Right kidney (tissue), 1 donor: ENCODE measurements at regions not wholly inside any gene's neighbourhood (a gene's known extent, or its start where the extent isn't known, plus 50 kb on each side); places are given as distances from the start of the nearest gene placed in this dataset.

ENCODE experiments used
- DNase-seq: peaks from one replicate; pipeline ENCODE4 v3.0.0-alpha.2; 2016

DNA sequence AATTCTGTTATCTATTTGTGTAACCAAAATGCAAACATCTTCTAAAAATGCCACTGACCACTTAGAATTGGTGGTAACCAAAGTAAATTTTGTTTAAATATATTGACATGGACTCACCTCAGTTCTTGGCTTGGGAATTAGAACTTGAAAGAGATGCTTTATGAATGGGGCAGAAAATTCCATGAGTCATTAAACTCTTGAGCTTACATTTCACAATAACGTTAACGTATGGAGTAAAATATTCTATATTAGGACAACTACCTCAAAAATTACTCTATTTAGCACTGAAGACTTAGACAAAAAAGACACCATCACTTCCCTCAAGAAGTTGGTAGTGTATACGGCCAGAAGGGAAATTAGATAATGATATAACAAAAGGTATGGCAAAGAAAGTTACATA, 752.2 kb upstream of the MARCKS start:
- no peak for DNase-seq

DNA sequence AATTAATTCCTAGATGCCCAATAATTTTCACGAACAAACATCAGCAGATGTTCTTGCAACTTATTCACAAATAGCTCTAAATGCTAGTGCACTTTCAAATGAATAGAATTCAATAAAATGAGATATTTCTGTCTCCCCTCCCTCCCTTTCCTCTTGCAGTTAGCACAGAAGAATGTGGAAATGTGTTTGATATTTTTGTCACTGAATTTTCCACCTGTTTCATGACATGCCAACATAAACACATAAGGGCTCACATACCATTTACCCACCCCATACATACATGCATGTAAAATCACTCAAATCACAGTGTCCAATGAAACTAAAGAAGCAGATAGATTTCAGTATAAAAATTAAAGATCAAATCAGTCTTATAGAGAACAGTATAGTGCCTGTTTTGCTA, 746.9 kb upstream of the MARCKS start:
- no peak for DNase-seq

DNA sequence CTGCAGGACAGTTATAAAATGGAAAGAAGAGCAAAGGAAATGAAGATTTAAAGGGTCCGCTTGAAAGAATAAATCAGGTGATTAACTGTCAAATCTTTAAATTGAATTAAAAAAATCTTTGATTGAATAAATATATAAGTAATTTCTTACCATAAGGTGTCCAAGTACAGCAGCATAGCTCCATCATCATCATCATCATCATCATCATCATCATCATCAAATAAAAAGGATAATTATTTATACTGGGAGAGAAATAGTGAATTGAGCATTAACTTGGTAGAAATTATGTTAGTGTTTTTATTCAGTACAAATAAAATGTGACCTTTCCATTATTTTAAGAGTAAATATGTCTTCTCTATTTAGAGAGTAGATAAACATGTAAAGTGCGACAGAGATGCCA, 745.6 kb upstream of the MARCKS start:
- DNase-seq, result no peak

DNA sequence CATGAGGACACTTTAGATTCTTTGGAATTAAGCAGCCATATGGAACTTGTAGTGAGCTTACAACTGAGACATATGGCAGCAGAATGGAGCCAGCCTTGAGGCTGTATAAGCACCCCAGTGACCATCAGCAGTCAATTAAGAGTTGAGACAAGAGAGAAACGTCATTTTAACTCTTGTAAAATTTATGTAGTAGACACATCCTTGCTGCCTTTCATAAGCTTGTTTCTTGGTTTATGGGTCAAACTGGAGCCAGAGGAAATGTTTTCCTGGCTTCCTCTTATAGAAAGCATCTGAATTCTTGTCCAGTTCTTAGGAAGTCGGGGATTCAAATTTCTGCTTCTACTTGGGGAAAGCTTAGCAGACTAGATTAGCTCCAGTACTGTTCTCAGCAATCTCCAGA, 745.1 kb upstream of the MARCKS start:
- no peak for DNase-seq

DNA sequence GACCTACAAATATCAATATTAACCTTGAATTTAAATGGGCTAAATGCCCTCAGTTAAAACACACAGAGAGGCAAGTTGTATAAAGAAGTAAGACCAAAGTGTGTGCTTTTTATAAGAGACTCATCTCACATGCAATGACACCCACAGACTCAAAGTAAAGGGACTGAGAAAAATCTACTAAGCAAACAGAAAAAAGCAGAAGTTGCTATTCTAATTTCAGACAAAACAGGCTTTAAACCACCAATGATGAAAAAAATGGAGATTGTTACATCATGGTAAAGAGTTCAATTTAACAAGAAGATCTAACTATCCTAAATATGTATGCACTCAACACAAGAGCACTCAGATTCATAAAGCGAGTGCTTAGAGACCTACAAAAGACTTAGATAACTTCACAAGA, 741.9 kb upstream of the MARCKS start:
- DNase-seq, result no peak

DNA sequence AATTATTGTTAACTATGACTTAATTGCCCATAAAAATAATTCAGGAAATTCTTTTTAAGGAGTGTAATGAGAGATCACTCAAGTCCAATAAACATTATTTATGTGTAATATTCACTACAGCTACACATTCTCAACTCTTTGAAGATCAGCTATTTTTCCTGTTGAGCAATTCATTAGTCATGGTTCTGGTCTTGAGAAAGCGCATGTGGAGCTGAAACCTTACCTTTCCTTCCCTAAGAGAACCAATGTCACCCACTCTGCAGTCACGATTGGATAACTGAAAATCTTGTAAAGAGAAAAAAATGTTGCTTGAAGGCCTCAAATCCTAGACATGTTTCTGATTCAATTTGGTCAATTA, 736.9 kb upstream of the MARCKS start:
- no peak for DNase-seq

DNA sequence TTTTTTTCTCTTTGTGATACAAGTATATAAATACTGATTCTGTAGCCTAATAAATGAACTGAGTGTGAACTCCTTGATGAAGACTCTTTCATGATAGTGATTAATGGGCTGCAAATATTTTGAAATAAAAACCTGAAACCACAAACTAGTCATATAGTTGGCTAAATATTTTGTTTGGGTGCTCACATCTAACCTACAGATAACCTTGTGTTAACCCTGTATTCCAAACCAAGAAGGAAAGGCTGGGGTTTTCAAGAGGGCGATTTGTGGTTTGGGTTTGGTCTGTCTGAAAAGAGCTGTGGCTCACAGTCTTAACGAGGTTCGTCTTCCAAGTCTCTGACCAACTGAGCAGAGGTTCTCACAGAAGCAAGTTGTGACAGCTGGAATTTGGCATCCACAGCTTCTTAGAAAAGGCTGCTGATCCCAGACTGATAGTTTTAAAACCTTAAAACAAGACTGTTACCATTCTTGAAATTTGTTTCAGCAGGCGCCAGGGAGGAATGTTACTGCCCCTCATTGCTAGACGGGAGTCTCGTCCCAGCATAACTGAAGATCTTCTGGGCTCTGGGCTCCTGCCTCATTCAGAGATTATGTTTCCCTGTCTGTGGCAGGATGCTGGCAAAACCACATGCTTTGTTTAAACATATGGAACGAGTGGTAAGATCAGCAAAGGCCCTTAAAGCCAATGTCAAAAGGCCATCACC, 736.4 kb upstream of the MARCKS start:
- DNase-seq, result peak; percentile 46

DNA sequence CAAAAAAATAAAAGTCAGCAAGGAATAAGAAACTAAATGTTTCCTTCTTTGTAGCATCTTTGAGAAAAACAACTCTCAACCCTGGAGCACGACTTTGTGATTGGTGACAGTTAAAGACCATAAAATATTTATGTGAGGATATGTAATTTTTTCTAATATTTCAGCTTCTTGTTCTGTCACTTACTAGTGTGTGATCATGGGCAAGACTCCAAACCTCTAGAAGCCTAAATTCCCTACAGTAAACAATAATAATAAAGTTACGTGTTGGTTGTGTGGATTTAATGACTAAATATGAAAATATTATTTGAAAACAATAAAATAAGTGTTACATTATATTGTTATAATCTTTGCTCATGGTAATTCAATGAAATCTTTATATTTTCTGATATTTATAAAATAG, 735.6 kb upstream of the MARCKS start:
- DNase-seq, result no peak

DNA sequence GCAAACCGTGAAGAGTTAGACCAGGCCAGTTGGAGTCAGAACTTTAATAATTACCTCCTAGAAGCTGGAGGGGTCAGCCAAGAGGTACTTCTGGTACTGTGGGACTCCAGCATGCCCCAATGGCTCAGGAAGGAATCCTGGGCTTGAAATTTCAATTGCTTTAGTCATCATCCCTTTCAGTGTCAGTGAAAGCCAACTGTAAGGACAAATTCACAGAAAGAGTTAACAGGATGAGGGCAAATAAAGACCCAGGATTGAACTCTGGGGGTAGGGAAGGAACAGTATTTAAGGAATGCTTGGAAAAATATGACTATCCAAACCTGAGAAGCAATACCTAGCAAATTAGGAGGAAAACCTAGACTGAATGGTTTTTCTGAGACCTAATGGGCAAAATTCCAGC, 735.1 kb upstream of the MARCKS start:
- no peak for DNase-seq

DNA sequence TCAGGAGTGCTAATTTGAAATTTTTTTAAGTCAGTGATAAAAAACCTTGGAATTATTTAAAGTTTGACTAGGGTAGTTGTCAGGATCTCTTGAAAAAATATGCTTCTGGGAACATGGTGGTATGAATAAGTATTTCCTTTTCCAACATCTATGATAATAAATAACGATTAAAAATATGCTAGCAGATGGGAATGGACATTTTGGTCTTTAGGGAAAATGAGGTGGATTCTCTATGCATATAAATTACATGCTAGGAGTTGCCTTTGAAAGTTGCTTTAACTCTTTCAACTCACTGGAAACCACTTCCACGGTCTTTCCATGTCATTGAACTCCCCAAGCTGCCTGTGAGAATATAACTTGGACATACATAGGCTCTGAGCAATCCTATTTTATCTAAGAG, 731.5 kb upstream of the MARCKS start:
- DNase-seq, result no peak

DNA sequence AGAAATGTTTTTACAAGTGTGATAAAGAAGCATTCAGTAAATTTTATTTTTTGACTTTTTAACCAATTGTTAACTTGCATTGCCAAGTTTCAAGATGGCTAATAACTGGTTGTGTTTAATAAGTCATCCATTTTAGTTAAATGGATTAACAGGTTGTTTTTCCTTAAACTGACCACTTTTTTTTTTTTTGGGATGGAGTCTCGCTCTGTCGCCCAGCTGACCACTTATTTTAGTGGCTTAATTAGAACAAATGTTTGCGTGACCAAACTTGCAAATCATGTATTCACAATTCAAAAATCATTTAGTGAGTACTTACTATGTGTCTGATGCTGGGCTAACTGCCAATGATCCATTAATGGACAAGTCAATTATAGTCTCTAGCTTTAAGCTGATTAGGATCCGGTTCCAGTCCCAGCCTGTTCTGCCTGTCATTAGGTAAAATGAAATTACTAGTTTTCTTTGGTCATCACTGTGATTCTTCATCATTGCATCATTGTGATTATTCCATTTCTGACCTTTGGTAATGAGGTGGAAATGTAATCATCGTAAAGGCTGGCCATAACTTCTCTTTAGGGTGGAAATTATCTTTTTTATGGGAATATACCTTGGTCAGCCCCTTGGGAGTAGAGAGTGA, 729.2 kb upstream of the MARCKS start:
- DNase-seq, result no peak

DNA sequence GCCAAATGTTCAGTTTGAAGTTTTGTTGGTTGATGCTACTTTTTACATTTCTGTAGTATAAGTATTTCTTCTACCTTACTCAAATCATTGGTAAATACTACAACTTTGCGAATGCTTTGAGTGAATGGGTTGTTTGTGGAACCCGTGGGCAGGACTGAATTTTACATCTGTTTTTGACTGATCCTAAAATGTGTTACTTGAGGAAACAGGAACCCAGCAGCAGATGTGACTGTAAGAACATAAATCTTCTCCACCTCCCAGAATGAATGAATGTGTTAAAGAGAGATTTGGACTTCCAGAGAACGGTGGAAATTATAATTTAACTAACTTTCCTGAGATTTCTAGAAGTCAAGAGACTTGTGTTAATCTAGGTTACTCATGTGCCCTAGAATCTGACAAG, 728.5 kb upstream of the MARCKS start:
- DNase-seq, result no peak

DNA sequence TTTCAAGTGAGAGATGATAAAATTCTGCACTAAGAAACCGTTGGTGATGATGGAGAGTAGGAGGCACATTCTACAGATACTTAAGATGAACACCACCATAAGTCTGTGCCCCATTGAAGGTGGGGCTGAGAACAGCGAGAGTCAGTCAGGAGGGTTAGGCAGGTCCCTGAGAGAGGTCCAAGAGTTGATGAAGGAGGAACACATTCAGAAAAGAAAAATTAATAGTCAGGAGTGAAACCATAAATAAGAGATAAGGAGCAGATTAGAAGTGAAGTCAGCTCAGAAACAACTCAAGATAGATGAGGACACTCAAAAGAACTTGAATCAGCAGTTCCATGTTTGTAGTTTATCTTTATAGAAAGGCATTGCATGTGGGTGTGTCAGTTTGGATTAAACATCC, 727.2 kb upstream of the MARCKS start:
- DNase-seq, result no peak

DNA sequence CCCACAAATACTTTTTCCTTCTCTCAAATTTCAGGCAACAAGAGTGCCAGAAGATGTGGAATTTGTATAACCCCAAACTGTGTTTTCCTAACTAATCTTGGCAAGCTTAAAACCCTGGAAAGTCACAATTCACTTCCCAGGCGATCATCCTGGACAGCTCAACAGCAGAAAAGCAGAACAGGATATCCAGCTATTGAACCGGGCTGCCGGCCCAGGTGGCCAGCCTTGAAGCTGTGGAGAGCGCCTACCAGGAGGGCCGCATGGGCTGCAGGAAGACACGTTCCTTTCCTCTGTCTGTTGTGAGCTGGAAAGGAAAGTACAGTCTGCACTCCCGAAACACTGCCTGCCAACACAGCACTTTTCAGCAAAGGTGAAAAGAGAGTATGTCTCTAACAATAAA, 719.7 kb upstream of the MARCKS start:
- DNase-seq, result peak; percentile 37

DNA sequence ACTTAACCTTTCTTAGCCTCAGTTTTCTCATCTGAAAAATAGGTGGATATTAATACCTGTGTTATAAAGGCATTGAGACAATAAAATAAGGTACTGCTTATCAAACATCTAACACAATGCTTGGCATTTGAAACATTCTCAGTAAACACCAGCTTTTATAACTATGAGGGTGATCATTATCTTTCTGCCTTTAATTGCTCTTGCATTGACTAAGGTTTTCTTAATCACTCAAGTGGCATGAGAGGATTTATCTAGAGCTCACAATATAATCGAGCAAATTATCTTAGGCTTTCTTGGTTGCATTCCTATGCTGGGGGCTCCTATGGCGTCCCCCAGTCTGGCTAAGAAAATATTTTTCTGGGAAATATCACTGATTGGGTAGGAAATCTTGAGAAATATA, 716.4 kb upstream of the MARCKS start:
- DNase-seq, result no peak

DNA sequence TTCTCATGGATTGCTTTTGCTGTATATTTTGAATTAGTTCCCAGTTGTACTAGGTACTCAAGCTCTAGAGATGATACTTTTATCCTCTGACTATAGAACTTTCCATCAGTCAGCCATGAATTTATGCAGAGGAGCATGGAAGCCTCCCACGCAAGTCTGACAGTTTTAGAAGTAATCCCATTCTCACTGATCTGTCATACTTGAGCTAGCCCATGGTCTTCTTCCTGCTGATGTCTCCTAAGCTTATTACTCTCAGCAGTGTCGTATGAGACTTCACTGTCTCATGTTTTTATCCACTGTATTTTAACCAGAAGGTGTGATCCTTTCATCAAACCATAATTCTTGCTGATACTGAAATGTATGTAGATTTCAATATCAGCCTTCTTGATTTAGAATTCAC, 715.2 kb upstream of the MARCKS start:
- DNase-seq, result no peak

DNA sequence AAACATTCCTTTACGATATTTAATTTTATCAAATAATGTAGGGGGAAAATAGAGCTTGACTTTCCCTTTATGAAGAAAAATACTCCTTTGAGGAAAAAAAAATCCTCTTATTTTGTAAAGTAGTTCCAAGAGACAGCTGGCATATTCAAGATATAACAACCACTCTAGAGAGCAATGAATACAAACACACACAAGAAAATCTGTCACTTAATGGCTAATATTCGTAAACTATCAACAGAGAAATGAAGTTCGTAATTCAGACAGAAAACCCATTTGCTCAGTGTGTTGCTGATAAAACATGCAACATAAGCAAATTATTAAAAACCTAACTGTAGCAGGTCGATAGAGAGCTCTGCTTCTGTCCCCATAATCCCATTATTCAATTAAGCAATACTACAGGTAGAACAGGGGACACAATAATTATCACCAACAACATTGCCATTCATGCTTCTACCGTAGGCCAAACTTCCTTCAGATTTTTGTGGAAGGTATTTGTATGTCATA, 714.4 kb upstream of the MARCKS start:
- no peak for DNase-seq

DNA sequence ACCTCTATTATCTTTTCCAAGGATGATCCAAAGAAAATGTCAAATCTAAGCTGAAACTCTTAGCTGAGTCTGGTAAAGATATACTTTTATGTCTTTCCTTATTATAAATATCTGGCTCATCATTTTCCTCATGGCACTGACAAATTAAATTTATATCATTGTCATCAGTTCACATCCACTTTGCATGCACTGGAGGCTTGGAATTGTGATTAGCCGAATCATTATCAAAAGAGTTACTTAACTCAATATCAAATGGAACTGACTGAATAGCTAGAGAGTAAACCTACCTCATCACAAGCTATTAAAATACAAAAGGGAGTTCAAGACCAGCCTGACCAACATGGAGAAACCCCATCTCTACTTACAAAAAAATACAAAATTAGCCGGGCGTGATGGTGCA, 713.9 kb upstream of the MARCKS start:
- no peak for DNase-seq

DNA sequence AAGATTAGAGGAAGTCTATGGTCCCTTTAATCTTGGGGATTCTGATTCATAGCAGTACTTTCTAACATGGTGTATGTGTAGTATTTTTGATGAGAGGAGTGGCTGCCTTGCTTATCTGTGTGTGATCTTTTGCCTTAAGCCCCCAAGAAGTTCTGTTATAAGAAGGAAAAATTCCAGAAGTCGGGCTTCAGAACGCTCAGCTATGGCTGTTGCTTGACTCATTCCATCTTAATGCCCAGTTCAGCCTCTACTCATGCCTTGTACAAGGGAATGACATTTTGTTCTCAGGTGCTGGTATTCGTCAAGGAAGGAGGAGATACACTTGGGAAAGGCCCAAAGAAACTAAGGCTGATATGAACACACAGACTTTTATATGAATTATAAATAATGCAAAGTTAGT, 713.0 kb upstream of the MARCKS start:
- no peak for DNase-seq

DNA sequence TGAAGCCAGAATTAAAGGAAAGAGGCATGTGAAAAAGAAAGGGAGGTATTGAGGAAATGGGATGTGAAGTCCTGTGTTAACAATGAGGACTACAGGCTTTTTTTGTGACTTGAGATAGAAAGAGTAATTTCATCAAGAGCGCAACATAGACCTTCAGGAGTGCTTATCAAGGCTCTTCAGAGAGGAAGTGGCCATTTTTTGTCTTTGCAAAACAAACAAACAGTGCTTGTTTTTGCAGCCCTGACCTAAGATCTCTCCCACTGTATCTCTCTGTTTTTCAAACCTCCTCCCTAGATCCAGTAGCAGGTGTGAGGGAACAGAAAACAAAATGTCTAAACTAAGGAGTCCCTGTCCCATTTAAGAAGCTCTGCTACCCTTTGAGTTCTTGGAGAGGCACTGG, 710.3 kb upstream of the MARCKS start:
- no peak for DNase-seq

DNA sequence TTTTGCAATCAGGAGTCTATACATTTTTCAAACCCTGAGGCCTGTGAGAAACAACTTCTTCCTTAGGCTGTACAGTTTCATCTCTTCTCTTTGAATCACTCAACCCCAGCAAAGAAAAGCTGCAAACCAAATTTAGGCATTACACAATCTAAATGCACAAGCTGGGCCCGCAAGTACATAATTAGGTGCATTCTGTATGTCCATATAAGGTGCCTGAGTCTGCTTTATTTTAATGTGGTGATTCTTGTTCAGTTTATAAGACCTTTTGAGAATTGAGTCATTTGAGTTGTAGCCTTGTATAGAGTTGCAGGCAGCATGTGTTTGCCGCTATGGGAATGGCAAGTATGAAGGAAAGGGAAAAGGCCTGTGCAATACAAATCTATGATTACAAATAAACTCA, 709.6 kb upstream of the MARCKS start:
- DNase-seq, result no peak

DNA sequence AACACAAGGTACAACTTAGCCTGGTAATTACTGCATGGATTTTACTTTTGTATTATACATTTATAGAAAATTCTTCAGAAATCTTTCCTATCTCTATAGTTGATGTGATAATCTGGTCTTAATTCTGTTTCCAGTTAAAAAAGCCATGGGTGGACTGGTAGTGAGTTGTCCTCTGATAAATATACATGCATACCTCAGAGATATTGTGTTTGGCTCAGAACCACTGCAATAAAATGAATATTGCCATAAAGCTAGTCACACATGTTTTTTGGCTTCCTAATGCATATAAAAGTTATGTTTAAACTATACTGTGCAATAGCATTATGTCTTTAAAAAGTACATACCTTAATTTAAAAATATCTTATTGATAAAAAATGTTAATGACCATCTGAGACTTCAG, 708.6 kb upstream of the MARCKS start:
- DNase-seq, result no peak

DNA sequence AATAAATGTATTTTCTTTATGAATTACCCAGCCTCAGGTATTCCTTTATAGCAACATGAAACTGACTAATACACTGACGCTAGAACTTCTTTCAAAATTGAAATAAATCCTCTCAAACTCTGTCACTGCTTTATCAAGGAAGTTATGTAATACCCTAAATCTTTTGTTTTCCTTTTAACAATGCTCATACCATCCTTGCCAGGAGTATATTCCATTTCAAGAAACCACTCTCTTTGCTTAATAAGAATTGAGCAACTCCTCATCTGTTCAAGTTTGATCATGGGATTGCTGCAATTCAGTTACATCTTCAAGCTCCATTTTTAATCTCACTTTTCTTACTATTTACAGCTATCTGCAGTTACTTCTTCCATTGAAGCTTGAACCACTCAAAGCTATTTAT, 707.6 kb upstream of the MARCKS start:
- DNase-seq, result no peak

DNA sequence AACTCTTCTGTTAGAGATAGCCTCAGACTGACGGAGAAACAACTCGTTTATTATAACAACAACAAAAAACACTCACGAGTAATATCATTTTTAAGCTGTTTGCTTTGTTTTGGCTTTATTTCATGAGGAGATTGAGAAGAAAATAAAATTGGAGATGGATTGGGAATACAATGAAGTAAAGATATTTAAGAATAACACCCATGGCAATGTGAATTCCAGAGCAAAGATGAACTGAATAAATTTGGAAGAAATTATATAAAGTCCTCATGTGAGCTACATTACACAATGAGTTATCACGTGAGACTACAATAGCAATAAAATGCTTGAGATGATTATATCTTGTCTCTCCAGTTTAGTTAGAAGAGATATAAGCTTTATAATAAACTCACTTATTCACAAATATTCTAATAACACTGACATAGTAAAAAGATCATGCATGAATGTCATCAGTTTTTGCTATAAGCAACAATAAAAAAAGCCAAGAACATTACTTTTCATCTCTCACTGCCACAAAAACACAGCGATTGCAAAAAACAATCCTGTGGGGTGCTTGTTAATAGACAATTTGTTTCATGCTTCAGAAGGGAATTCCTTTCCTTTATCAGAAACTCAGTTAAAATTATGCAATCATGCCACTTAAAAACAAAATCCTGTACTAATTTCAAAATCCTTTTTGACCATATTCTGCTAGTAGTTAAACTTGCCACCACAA, 696.7 kb upstream of the MARCKS start:
- no peak for DNase-seq
